Fibroblast of peridontal ligament (primary cell): ENCODE measurements at regions not wholly inside any gene's neighbourhood (a gene's known extent, or its start where the extent isn't known, plus 50 kb on each side); places are given as distances from the start of the nearest gene placed in this dataset.
A peak's percentile ranks its signal among the peaks of the same experiment; 100 is the strongest.
"Not testable (repeated sequence)": the region's sequence is repeated elsewhere in the genome, so short reads cannot be mapped to it uniquely, and the experiment has no call there.

Experiments
- DNase-seq: peaks from one replicate; pipeline ENCODE4 v3.0.0-alpha.2; 2010; ENCODE audit errors: extremely low read depth

GRCh38 chr2:144643537-144644336 lies 123.8 kb upstream of the ZEB2 start:
- no peak for DNase-seq

DNA sequence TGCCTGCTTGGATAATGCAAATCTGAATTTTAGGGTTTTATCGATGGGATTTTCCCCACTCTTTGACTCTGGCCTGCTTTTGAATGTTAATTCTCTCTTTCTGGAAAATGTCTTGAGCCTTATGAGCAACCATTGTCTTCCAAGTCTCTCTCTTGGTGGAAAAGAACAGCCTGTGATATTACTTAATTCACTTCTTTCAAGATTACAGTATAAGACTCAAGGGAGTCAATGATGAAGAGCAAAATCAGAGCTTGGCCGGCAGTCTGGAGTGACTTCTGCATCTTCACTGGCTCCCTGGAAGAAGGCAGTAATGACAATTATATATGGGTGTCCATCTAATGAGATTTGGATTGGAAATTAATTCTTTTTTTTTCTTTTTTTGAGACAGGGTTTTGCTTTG lies 122.9 kb upstream of the ZEB2 start:
- DNase-seq: no peak

DNA sequence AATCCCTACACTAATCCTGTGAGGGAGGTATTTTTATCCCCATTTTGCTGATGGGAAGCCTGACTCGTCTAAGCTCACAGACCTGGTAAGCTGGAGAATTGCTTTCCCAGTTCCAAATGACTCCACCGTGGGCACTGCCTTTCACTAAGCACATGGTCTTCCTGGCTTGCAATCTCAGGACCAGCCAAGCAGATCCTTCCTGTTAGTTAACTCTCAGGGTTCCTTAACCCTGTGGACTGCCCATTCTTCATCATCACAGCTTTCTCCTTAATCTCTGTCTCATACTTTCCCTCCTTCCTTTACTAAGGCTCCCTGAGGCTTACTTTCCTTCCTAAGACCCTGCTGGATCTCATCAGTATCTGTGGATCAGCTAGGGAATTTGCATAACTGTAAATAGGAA lies 122.2 kb upstream of the ZEB2 start:
- DNase-seq: no peak

- not testable (repeated sequence) for DNase-seq
Observed at GRCh38 chr2:144638250-144638649, 118.3 kb upstream of the ZEB2 start.

DNA sequence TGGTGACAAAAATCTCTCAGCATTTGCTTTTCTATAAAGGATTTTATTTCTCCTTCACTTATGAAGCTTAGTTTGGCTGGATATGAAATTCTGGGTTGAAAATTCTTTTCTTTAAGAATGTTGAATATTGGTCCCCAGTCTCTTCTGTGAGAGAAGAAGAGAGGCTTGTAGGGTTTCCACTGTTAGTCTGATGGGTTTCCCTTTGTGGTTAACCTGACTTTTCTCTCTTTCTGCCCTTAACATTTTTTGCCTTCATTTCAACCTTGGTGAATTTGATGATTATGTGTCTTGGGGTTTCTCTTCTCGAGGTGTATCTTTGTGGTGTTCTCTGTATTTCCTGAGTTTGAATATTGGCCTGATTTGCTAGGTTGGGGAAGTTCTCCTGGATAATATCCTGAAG lies 116.9 kb upstream of the ZEB2 start:
- DNase-seq: not testable (repeated sequence)

DNA sequence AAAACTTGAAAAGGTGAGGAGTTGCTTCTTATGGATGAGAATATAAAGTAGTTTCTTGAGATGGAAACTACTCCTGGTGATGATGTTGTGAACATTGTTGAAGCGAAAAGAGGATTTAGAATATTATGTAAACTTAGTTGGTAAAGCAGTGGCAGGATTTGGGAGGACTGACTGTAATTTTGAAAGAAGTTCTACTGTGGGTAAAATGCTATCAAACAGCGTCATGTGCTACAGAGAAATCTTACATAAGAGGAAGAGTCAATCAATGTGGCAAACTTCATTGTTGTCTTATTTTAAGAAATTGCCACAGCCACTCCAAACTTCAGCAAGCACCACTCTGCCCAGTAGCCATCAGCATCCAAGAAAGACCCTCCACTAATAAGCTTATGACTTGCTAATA lies 112.9 kb upstream of the ZEB2 start:
- DNase-seq: no peak

DNA sequence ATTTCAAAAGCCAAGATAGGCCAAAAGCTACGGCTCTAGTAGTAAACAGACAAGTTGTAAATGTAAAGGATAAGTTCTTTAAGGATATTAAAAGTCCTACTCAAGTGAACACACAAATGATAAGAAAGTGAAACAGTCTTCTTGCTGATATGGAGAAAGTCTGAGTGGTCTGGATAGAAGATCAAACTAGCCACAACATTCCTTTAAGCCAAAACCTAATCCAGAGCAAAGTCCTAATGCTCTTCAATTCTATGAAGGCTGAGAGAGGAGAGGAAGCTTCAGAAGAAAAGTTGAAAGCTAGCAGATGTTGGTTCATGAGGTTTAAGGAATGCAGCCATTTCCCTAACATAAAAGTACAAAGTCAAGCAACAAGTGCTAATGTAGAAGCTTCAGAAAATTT lies 111.7 kb upstream of the ZEB2 start:
- DNase-seq: no peak

DNA sequence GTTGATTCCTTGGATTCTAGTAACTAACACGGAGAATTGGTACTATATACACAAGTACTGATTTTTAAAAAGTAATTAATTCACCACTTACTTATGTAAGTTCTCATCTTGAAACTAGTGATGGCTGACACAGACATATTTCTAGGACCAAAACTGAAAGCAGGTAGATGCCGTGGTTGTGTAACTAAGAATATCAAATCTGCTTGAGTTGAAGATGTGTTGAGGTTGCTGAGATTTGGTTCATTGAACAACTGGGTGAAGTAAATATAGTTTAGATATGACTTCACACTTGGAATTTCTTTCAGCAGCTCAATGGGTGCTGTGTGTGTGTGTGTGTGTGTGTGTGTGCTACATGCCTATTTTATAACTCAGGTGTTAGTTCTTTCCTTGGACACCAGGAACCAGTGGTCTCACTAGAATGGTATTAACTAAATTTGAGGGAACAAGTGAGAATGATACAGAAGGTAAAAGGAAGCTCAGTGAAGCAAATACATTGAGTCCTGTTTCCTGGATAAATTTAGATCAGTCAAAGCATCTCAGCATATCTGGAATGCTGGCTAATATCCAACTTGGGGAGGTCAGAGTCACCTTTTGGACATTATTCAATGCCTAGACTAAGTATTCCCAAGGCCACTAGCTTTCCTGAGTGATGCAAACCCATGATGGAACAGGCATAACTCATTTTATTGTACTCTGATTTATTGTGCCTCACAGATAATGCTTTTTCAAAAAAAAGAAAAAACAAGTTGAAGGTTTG lies 110.7 kb upstream of the ZEB2 start:
- DNase-seq: no peak

DNA sequence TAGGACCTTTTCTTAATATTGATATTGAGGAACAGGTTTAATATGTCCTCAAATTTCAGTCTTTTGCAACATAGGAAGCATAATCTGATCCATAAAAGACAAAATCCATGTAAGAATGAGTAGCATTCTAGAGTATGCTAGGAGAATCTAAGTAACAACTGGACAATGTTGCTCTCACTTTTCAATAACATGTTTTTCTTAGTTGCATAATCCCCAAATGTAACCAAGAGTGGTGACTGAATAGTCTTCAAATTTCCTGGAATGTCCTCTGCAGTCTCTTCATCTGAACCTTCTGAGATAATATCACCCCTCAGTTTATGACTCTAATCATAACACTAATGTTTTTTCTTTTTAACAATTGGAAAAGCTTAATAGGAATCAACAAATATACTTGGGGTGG lies 110.0 kb upstream of the ZEB2 start:
- peak; percentile 21 for DNase-seq

DNA sequence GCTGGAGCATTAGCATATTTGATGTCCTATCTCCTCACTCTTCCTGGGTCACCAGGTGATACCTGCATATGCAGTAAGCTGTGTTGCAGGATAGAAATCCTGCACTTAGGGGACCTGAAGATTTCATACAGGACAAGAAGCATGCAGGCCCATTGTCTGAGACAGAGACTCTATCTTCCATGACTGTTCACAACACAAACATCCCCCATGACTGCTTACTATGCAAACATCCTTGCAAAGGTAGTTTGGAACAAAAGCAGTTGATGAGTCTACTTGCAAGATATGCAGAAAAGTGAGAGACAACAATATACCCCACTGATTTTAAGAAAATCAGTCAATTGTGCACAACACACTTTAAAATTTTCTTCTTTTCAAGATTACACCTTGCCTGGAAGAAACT lies 108.6 kb upstream of the ZEB2 start:
- DNase-seq: no peak

DNA sequence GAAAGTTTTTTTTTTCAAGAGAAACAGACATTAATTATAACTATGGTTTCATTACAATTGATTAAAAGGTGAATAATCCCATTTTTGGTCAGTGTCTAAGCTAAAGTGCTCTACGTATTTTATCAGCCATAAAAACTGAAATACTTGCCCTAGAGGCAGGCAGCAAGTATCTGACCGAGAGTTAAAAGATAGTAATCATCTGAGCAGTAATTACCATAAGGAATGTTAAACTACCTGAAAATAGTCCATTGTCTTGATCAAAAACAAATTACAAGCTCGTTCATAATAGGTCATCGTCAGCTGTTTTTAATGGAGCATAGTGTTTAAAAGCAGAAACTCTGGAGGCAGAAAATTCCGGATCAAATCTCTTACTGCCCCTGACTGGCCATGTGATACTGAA lies 105.7 kb upstream of the ZEB2 start:
- no peak for DNase-seq

DNA sequence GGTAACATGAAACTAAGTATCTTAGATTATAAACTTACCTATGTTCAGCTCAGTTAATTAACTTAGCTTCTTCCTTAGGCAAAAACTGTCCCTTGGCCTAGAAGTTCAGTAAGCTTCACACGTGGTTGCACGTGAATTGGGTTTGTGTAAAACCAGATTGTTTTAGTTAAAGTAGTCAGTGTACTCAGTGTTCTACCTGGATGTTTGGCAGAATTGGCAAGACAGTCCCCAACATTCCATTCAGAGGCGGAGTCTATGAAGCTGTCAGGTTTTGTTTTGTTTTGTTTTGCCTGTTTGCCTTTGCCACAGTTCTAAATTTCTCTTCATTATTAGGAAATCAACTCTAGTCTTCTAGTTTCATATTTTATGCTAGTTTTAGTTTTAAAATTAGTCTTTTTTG lies 105.3 kb upstream of the ZEB2 start:
- DNase-seq: no peak

GRCh38 chr2:144624451-144624850 lies 104.5 kb upstream of the ZEB2 start:
- no peak for DNase-seq

DNA sequence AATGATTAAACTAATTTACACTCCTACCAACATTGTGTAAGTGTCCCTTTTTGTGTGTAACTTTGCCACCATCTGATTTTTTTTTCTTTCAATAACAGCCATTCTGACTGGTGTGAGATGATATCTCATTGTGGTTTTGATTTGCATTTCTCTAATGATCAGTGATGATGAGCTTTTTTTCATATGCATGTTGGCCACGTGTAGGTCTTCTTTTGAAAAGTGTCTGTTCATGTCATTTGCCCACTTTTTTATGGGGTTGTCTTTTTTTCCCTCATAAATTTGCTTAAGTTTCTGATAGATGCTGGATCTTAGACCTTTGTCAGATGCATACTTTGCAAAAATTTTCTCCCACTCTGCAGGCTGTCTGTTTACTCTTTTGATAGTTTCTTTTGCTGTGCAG lies 102.5 kb upstream of the ZEB2 start:
- DNase-seq: not testable (repeated sequence)

DNA sequence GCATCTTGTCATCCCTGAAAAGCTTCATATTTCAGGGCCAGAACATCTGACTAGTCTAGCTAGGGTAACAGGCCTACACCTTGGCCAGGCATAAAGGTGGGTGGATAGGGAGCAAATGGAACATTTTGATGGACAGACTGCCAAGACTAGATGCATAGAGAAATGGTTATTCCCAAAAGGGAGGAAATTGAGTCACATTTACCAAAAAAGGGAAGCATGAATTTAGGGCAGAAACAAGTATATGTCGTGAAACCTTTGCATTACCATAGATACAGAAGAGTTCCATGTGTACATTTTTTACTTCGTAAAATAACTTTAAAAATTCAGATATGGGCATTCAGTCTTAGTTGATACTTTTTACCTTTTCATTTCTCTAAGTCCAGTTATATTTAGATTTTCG lies 101.3 kb upstream of the ZEB2 start:
- no peak for DNase-seq

- DNase-seq: no peak
Observed at GRCh38 chr2:144619760-144620159, 99.8 kb upstream of the ZEB2 start.

DNA sequence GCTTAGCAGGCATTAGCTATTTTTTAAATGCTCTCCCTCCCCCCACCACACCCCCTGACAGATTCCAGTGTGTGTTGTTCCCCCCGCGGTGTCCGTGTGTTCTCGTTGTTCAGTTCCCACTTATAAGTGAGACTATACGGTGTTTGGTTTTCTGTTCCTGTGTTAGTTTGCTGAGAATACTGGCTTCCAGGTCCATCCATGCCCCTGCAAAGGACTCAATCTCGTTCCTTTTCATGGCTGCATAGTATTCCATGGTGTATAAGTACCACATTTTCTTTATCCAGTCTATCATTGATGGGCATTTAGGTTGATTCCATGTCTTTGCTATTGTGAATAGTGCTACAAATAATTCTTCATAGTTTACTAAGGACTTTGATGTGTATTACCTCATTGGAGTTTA lies 97.3 kb upstream of the ZEB2 start:
- not testable (repeated sequence) for DNase-seq

- peak; percentile 62 for DNase-seq
Observed at GRCh38 chr2:144615866-144616565, 96.1 kb upstream of the ZEB2 start.

DNA sequence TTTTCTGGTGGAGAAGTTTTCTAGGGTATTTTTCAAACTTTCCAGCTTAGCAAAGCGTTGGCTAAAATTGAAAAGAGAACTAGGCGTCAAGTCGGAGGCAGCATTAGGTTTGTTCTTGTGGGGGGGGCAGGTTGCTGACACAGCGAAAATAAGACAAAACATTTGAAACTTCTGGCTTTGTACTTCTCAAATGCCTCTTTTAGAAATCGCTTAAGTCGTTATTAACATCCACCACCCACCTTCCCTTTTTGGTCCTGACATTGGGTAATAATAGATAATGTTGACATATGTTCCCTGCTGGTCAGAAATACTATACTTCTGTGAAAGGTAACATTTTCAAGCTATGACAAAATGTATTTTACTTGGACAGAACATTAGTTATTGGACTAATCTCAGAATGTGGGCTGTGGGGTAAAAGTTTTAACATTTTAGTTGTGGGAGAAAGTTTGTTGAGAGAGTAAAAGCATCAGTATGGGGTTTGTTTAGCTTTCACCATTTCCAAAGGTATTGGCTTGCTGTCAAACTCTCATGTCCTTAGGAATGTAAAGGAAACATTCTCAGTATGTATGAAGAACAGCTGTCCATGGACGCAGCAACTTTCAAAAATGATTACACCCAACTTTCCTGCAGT lies 88.1 kb upstream of the ZEB2 start:
- DNase-seq: peak; percentile 75

DNA sequence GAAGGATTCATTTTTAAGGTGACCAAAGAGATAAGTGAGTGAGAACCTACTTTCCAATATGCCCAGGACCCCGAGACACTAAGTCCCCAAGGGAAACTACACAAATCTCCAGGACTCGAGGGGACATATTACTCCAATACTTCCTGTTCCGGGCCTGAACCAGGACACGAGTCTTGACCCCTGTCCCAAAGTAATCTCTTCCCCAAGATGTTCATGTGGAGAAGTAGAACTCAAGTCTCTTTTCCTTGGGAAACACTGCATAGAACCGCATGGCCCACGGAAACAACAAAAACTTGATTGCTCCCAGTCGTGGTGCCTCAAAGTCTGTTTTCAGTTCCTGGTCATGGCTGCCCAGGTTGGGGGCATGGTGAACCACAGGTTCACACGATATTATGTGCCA lies 87.2 kb upstream of the ZEB2 start:
- no peak for DNase-seq

DNA sequence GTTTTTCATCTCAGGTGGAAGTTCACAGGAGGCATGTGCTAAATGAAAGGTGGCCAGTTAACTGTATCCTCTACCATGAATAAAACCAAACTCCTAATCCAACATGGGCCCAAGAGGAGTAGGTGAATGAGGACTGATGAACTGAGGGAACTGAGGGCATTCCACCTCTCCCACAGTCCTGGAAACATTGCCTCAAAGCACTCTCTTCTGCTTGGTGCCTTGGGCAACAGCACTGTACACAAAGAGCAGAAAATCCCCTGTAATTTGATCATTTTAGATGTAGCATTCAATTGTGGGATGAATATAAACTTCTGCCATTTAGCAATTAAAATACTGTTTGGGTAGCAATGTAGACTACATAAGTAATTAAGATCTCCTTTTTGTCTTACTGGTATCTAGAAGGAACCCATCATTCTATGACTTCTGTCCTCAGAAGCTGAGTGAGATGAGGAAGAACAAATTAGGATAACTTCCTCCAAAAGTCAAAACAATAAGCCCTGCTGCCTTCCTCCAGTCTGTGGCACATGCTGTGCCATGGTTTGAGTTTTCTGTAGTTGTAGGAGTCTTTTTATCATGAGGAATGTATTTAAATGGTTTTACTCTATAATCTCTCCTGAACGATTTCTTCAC lies 86.7 kb upstream of the ZEB2 start:
- DNase-seq: no peak
